Right forelimb (tissue), 1 donor: ENCODE measurements at regions not wholly inside any gene's neighbourhood (a gene's known extent, or its start where the extent isn't known, plus 50 kb on each side); places are given as distances from the start of the nearest gene placed in this dataset.
A peak's percentile ranks its signal among the peaks of the same experiment; 100 is the strongest.
"Not testable (repeated sequence)": the region's sequence is repeated elsewhere in the genome, so short reads cannot be mapped to it uniquely, and the experiment has no call there.

Experiments used
- DNase-seq: peaks from one replicate; pipeline ENCODE4 v3.0.0-alpha.2; 2018

- not testable (repeated sequence) for DNase-seq
Observed at GRCh38 chr22:21150863-21151262, 105.1 kb downstream of the LRRC74B start.

- DNase-seq, result not testable (repeated sequence)
Observed at GRCh38 chr22:21187841-21188240, 142.1 kb downstream of the LRRC74B start.

- not testable (repeated sequence) for DNase-seq
Observed at GRCh38 chr22:21212054-21212453, 166.3 kb downstream of the LRRC74B start.

- peak; percentile 4 for DNase-seq
Observed at GRCh38 chr22:21215973-21216731, 167.4 kb upstream of the RIMBP3B start.

GRCh38 chr22:21224900-21225299 lies 158.7 kb upstream of the RIMBP3B start:
- DNase-seq, result not testable (repeated sequence)

- not testable (repeated sequence) for DNase-seq
Observed at GRCh38 chr22:21226901-21227693, 156.5 kb upstream of the RIMBP3B start.

GRCh38 chr22:21251435-21251834 lies 132.1 kb upstream of the RIMBP3B start:
- DNase-seq, result not testable (repeated sequence)

GRCh38 chr22:21282646-21283045 lies 100.9 kb upstream of the RIMBP3B start:
- not testable (repeated sequence) for DNase-seq

- DNase-seq, result not testable (repeated sequence)
Observed at GRCh38 chr22:21293702-21294101, 89.8 kb upstream of the RIMBP3B start.

- not testable (repeated sequence) for DNase-seq
Observed at GRCh38 chr22:21327629-21328028, 55.9 kb upstream of the RIMBP3B start.
